ENCODE measurements at regions not wholly inside any gene's neighbourhood (a gene's known extent, or its start where the extent isn't known, plus 50 kb on each side); places are given as distances from the start of the nearest gene placed in this dataset.

GRCh38 chr12:46910830-46911229 is 85.0 kb upstream of the SLC38A4 start:
- H3K36me3 ChIP-seq (ENCODE audit: control insufficient read depth, insufficient read depth, low read length), result no peaks in the 10 kb centered on the region
- WGBS (ENCODE audit: insufficient coverage, low lambda C conversion rate), result 83% methylated on average over 1 of the region's 1 CpG

GRCh38 chr12:46914336-46914735 is 88.5 kb upstream of the SLC38A4 start:
- Histone ChIP-seq H3K4me3 (ENCODE audit: low read length) (no peak overlapping the region), H3K4me1 (ENCODE audit: control insufficient read depth, insufficient read depth, low read length) (no peaks in the 10 kb centered on the region), H3K9me3 (ENCODE audit: control insufficient read depth, low read depth, low read length) (peaks cover 2% of the 10 kb centered on the region), H3K36me3 (ENCODE audit: control insufficient read depth, insufficient read depth, low read length) (no peaks in the 10 kb centered on the region), H3K27ac (ENCODE audit: low read length) (no peak overlapping the region), H3K27me3 (ENCODE audit: control insufficient read depth, insufficient read depth, low read length) (no peaks in the 10 kb centered on the region)
- DNase-seq, result no peak
- 96% methylated on average over 4 of the region's 5 CpGs for WGBS (ENCODE audit: insufficient coverage, low lambda C conversion rate)

More at GRCh38 chr12:46910830-46911229, 85.0 kb upstream of the SLC38A4 start:
- no peak overlapping the region for H3K27ac ChIP-seq (ENCODE audit: low read length)
- peaks cover 1% of the 10 kb centered on the region for H3K9me3 ChIP-seq (ENCODE audit: control insufficient read depth, low read depth, low read length)
- H3K4me3 ChIP-seq (ENCODE audit: low read length), result no peak overlapping the region
- no peaks in the 10 kb centered on the region for H3K27me3 ChIP-seq (ENCODE audit: control insufficient read depth, insufficient read depth, low read length)
- no peak for DNase-seq
- H3K4me1 ChIP-seq (ENCODE audit: control insufficient read depth, insufficient read depth, low read length), result no peaks in the 10 kb centered on the region

- no peaks in the 10 kb centered on the region for H3K27me3 ChIP-seq (ENCODE audit: control insufficient read depth, insufficient read depth, low read length)
- H3K27ac ChIP-seq (ENCODE audit: low read length), result no peak overlapping the region
- peaks cover 2% of the 10 kb centered on the region for H3K9me3 ChIP-seq (ENCODE audit: control insufficient read depth, low read depth, low read length)
- DNase-seq, result no peak
- no peaks in the 10 kb centered on the region for H3K36me3 ChIP-seq (ENCODE audit: control insufficient read depth, insufficient read depth, low read length)
- no peak overlapping the region for H3K4me3 ChIP-seq (ENCODE audit: low read length)
- WGBS (ENCODE audit: insufficient coverage, low lambda C conversion rate), result no CpG with 5 or more reads among the region's 2 CpGs
- H3K4me1 ChIP-seq (ENCODE audit: control insufficient read depth, insufficient read depth, low read length), result no peaks in the 10 kb centered on the region
Observed at GRCh38 chr12:46915082-46915481, 89.3 kb upstream of the SLC38A4 start.

GRCh38 chr12:46915836-46916235 is 90.0 kb upstream of the SLC38A4 start:
- Histone ChIP-seq H3K27me3 (ENCODE audit: control insufficient read depth, insufficient read depth, low read length) (no peaks in the 10 kb centered on the region), H3K4me1 (ENCODE audit: control insufficient read depth, insufficient read depth, low read length) (no peaks in the 10 kb centered on the region), H3K9me3 (ENCODE audit: control insufficient read depth, low read depth, low read length) (peaks cover 2% of the 10 kb centered on the region), H3K4me3 (ENCODE audit: low read length) (no peak overlapping the region), H3K27ac (ENCODE audit: low read length) (no peak overlapping the region), H3K36me3 (ENCODE audit: control insufficient read depth, insufficient read depth, low read length) (no peaks in the 10 kb centered on the region)
- WGBS (ENCODE audit: insufficient coverage, low lambda C conversion rate), result 100% methylated on average over 1 of the region's 12 CpGs
- DNase-seq, result no peak

- H3K9me3 ChIP-seq (ENCODE audit: control insufficient read depth, low read depth, low read length), result peaks cover 2% of the 10 kb centered on the region
- H3K36me3 ChIP-seq (ENCODE audit: control insufficient read depth, insufficient read depth, low read length), result no peaks in the 10 kb centered on the region
- WGBS (ENCODE audit: insufficient coverage, low lambda C conversion rate), result no CpG with 5 or more reads among the region's 1 CpG
- no peak overlapping the region for H3K4me3 ChIP-seq (ENCODE audit: low read length)
- DNase-seq, result no peak
- no peaks in the 10 kb centered on the region for H3K4me1 ChIP-seq (ENCODE audit: control insufficient read depth, insufficient read depth, low read length)
- no peak overlapping the region for H3K27ac ChIP-seq (ENCODE audit: low read length)
- H3K27me3 ChIP-seq (ENCODE audit: control insufficient read depth, insufficient read depth, low read length), result no peaks in the 10 kb centered on the region
Observed at GRCh38 chr12:46916796-46917419, 91.1 kb upstream of the SLC38A4 start.

GRCh38 chr12:46917821-46918220 is 92.0 kb upstream of the SLC38A4 start:
- Histone ChIP-seq H3K27ac (ENCODE audit: low read length) (no peak overlapping the region), H3K4me3 (ENCODE audit: low read length) (no peak overlapping the region), H3K9me3 (ENCODE audit: control insufficient read depth, low read depth, low read length) (peaks cover 2% of the 10 kb centered on the region), H3K36me3 (ENCODE audit: control insufficient read depth, insufficient read depth, low read length) (no peaks in the 10 kb centered on the region), H3K4me1 (ENCODE audit: control insufficient read depth, insufficient read depth, low read length) (no peaks in the 10 kb centered on the region), H3K27me3 (ENCODE audit: control insufficient read depth, insufficient read depth, low read length) (no peaks in the 10 kb centered on the region)
- DNase-seq, result no peak
- WGBS (ENCODE audit: insufficient coverage, low lambda C conversion rate), result 88% methylated on average over 2 of the region's 4 CpGs

GRCh38 chr12:46918631-46919030 is 92.8 kb upstream of the SLC38A4 start:
- 83% methylated on average over 2 of the region's 9 CpGs for WGBS (ENCODE audit: insufficient coverage, low lambda C conversion rate)
- Histone ChIP-seq H3K4me1 (ENCODE audit: control insufficient read depth, insufficient read depth, low read length) (no peaks in the 10 kb centered on the region), H3K9me3 (ENCODE audit: control insufficient read depth, low read depth, low read length) (peaks cover 2% of the 10 kb centered on the region), H3K27me3 (ENCODE audit: control insufficient read depth, insufficient read depth, low read length) (no peaks in the 10 kb centered on the region), H3K4me3 (ENCODE audit: low read length) (no peak overlapping the region), H3K27ac (ENCODE audit: low read length) (no peak overlapping the region), H3K36me3 (ENCODE audit: control insufficient read depth, insufficient read depth, low read length) (no peaks in the 10 kb centered on the region)
- no peak for DNase-seq

GRCh38 chr12:46919666-46920400 is 94.0 kb upstream of the SLC38A4 start:
- peaks cover 2% of the 10 kb centered on the region for H3K9me3 ChIP-seq (ENCODE audit: control insufficient read depth, low read depth, low read length)
- no peak overlapping the region for H3K4me3 ChIP-seq (ENCODE audit: low read length)
- DNase-seq, result no peak
- H3K36me3 ChIP-seq (ENCODE audit: control insufficient read depth, insufficient read depth, low read length), result no peaks in the 10 kb centered on the region
- H3K4me1 ChIP-seq (ENCODE audit: control insufficient read depth, insufficient read depth, low read length), result no peaks in the 10 kb centered on the region
- 73% methylated on average over 5 of the region's 9 CpGs for WGBS (ENCODE audit: insufficient coverage, low lambda C conversion rate)
- no peaks in the 10 kb centered on the region for H3K27me3 ChIP-seq (ENCODE audit: control insufficient read depth, insufficient read depth, low read length)
- no peak overlapping the region for H3K27ac ChIP-seq (ENCODE audit: low read length)

- WGBS (ENCODE audit: insufficient coverage, low lambda C conversion rate), result 100% methylated on average over 1 of the region's 1 CpG
- Histone ChIP-seq H3K27ac (ENCODE audit: low read length) (no peak overlapping the region), H3K4me1 (ENCODE audit: control insufficient read depth, insufficient read depth, low read length) (no peaks in the 10 kb centered on the region), H3K36me3 (ENCODE audit: control insufficient read depth, insufficient read depth, low read length) (no peaks in the 10 kb centered on the region), H3K9me3 (ENCODE audit: control insufficient read depth, low read depth, low read length) (peaks cover 2% of the 10 kb centered on the region), H3K4me3 (ENCODE audit: low read length) (no peak overlapping the region), H3K27me3 (ENCODE audit: control insufficient read depth, insufficient read depth, low read length) (no peaks in the 10 kb centered on the region)
- DNase-seq, result no peak
Observed at GRCh38 chr12:46920499-46920898, 94.7 kb upstream of the SLC38A4 start.

- Histone ChIP-seq H3K4me1 (ENCODE audit: control insufficient read depth, insufficient read depth, low read length) (no peaks in the 10 kb centered on the region), H3K27ac (ENCODE audit: low read length) (no peak overlapping the region), H3K9me3 (ENCODE audit: control insufficient read depth, low read depth, low read length) (no peaks in the 10 kb centered on the region), H3K27me3 (ENCODE audit: control insufficient read depth, insufficient read depth, low read length) (peaks cover 4% of the 10 kb centered on the region), H3K4me3 (ENCODE audit: low read length) (no peak overlapping the region), H3K36me3 (ENCODE audit: control insufficient read depth, insufficient read depth, low read length) (no peaks in the 10 kb centered on the region)
- WGBS (ENCODE audit: insufficient coverage, low lambda C conversion rate), result no CpG with 5 or more reads among the region's 3 CpGs
- no peak for DNase-seq
Observed at GRCh38 chr12:46921048-46921763, 95.4 kb upstream of the SLC38A4 start.
